CD14-positive monocyte (primary cell): ENCODE measurements at regions not wholly inside any gene's neighbourhood (a gene's known extent, or its start where the extent isn't known, plus 50 kb on each side); places are given as distances from the start of the nearest gene placed in this dataset.

Experiments
- DNase-seq, 3 donors: peaks; one replicate each; pipeline ENCODE4 v3.0.0-alpha.2; 2011 to 2022
- H2AFZ ChIP-seq: 2 replicates; pipeline ENCODE4 v1.6.0; 2012; ENCODE audit warnings: mild to moderate bottlenecking, low read depth, low read length, inconsistent platforms; ENCODE audit not compliant: insufficient read depth, poor library complexity, severe bottlenecking
- H3K27ac ChIP-seq, 2 donors: 1 replicate in 1 of 2; 2 replicates in 1 of 2; pipeline ENCODE4 v1.5.1; 2012 to 2013; ENCODE audit warnings: low read length in 2 of 2, control low read depth in 1 of 2, inconsistent platforms in 1 of 2, low read depth in 1 of 2, mild to moderate bottlenecking in 1 of 2
- H3K27me3 ChIP-seq, 2 donors: one replicate each; pipeline versions ENCODE4 v1.6.0 to v1.6.1; 2011 to 2013; ENCODE audit warnings: low read length in 2 of 2; ENCODE audit not compliant: control insufficient read depth in 2 of 2, insufficient read depth in 2 of 2
- H3K36me3 ChIP-seq, 2 donors: replicated peaks in 1 of 2; 1 replicate in 1 of 2; 2 replicates in 1 of 2; pipeline versions ENCODE4 v1.5.1 to v1.6.1; 2012 to 2013; ENCODE audit warnings: low read length in 2 of 2, control low read depth in 1 of 2, inconsistent platforms in 1 of 2, mild to moderate bottlenecking in 1 of 2; ENCODE audit not compliant: insufficient read depth in 2 of 2, control insufficient read depth in 1 of 2
- H3K4me1 ChIP-seq, 2 donors: 1 replicate in 1 of 2; 2 replicates in 1 of 2; pipeline versions ENCODE4 v1.5.1 to v1.6.1; 2012 to 2013; ENCODE audit warnings: low read length in 2 of 2, control low read depth in 1 of 2, inconsistent platforms in 1 of 2, mild to moderate bottlenecking in 1 of 2, moderate library complexity in 1 of 2; ENCODE audit not compliant: insufficient read depth in 2 of 2, control insufficient read depth in 1 of 2
- H3K4me2 ChIP-seq: replicated peaks from 2 replicates; pipeline ENCODE3; 2012; ENCODE audit warnings: low read length, moderate library complexity, mild to moderate bottlenecking; ENCODE audit not compliant: poor library complexity, severe bottlenecking; ENCODE audit errors: extremely low read depth
- H3K4me3 ChIP-seq, 3 experiments: fragments of 200-600 bp in 1 of 3; sonication (generic) in 1 of 3; replicated peaks in 1 of 3; 1 replicate in 2 of 3; 2 replicates in 1 of 3; pipeline ENCODE4 v1.5.1; 2011 to 2013; ENCODE audit warnings: low read length in 3 of 3, mild to moderate bottlenecking in 3 of 3, control low read depth in 2 of 3, low read depth in 2 of 3, inconsistent platforms in 1 of 3, moderate library complexity in 1 of 3
- H3K79me2 ChIP-seq: 2 replicates; pipeline ENCODE4 v1.6.0; 2012; ENCODE audit warnings: mild to moderate bottlenecking, control low read depth, inconsistent platforms, low read length, moderate library complexity; ENCODE audit not compliant: insufficient read depth
- H3K9ac ChIP-seq: 2 replicates; pipeline ENCODE4 v1.6.0; 2017; ENCODE audit warnings: low read length, mild to moderate bottlenecking; ENCODE audit not compliant: insufficient read depth, poor library complexity, severe bottlenecking
- H3K9me3 ChIP-seq, 2 donors: replicated peaks in 1 of 2; 1 replicate in 1 of 2; 2 replicates in 1 of 2; pipeline versions ENCODE4 v1.5.1 to v1.6.1; 2012 to 2013; ENCODE audit warnings: low read length in 2 of 2, control low read depth in 1 of 2; ENCODE audit not compliant: control insufficient read depth in 1 of 2, insufficient read depth in 1 of 2
- H4K20me1 ChIP-seq: 2 replicates; pipeline ENCODE4 v1.6.0; 2012; ENCODE audit warnings: mild to moderate bottlenecking, low read length, control low read depth, moderate library complexity; ENCODE audit not compliant: insufficient read depth
- H3K27ac Mint-ChIP-seq, 7 donors: one replicate each; pipeline ENCODE4 v1.8.0; 2020; ENCODE audit warnings: mild to moderate bottlenecking in 7 of 7, mixed read lengths in 7 of 7, moderate library complexity in 6 of 7, inconsistent platforms in 2 of 7
- H3K27me3 Mint-ChIP-seq, 3 donors: one replicate each; pipeline ENCODE4 v1.8.0; 2021 to 2022; ENCODE audit warnings: low read depth in 3 of 3, mild to moderate bottlenecking in 3 of 3, mixed read lengths in 3 of 3, moderate library complexity in 3 of 3, inconsistent platforms in 1 of 3
- H3K36me3 Mint-ChIP-seq, 2 donors: one replicate each; pipeline ENCODE4 v1.8.0; 2020; ENCODE audit warnings: mixed read lengths in 2 of 2, inconsistent platforms in 1 of 2, mild to moderate bottlenecking in 1 of 2
- H3K4me1 Mint-ChIP-seq: one replicate; pipeline ENCODE4 v1.8.0; 2020; ENCODE audit warnings: mild to moderate bottlenecking, mixed read lengths
- H3K4me3 Mint-ChIP-seq, 2 donors: one replicate each; pipeline ENCODE4 v1.8.0; 2020; ENCODE audit warnings: mild to moderate bottlenecking in 2 of 2, mixed read lengths in 2 of 2, moderate library complexity in 1 of 2
- H3K9me3 Mint-ChIP-seq, 7 donors: one replicate each; pipeline ENCODE4 v1.8.0; 2020 to 2022; ENCODE audit warnings: mixed read lengths in 7 of 7, mild to moderate bottlenecking in 6 of 7, moderate library complexity in 6 of 7, inconsistent platforms in 2 of 7
- CTCF ChIP-seq: fragments of 200-600 bp; IDR thresholded peaks from one replicate; pipeline ENCODE4 v1.8.0; 2022; ENCODE audit warnings: antibody characterized with exemption, mild to moderate bottlenecking
- WGBS: methylation state at CpG from one replicate; pipeline ENCODE4 v1.1.5; 2013; ENCODE audit warnings: missing lambda C conversion rate; ENCODE audit not compliant: insufficient coverage; 5-methylcytosine and 5-hydroxymethylcytosine counted together
- intact Hi-C, 2 donors: fragments of 100-400 bp; cut with micrococcal nuclease; formaldehyde crosslinking; loops; one replicate each; pipeline versions ENCODE4 v1.15.0 to v1.15.1; 2023

- Mint-ChIP-seq H3K27me3 (no peaks in the 10 kb centered on the region), H3K27ac (no peak overlapping the region), H3K36me3 (no peaks in the 10 kb centered on the region), H3K4me1 (no peaks in the 10 kb centered on the region), H3K4me3 (no peak overlapping the region), H3K9me3 (peaks cover 2 to 27% (median 8%) of the 10 kb centered on the region in 7 donors)
- intact Hi-C loops = no loop called here
- Histone ChIP-seq H3K4me2 (no peak overlapping the region), H4K20me1 (no peaks in the 10 kb centered on the region), H3K79me2 (no peaks in the 10 kb centered on the region), H3K4me3 (no peak overlapping the region), H3K36me3 (no peaks in the 10 kb centered on the region), H3K9ac (no peak overlapping the region), H3K4me1 (no peaks in the 10 kb centered on the region), H3K27me3 (no peaks in the 10 kb centered on the region), H3K27ac (no peak overlapping the region), H3K9me3 (peaks cover 27 to 43% of the 10 kb centered on the region in 2 donors), H2AFZ (no peak overlapping the region)
- TF ChIP-seq CTCF = no peak
- DNase-seq = no peak
Measured at GRCh38 chr18:29418136-29418535, 1241.2 kb upstream of the CDH2 start.

- intact Hi-C loops = no loop called here
- H3K27me3 Mint-ChIP-seq = no peaks in the 10 kb centered on the region
- H3K4me1 Mint-ChIP-seq = no peaks in the 10 kb centered on the region
- Histone ChIP-seq H3K9ac (no peak overlapping the region), H3K4me1 (no peaks in the 10 kb centered on the region), H3K27me3 (no peaks in the 10 kb centered on the region), H4K20me1 (no peaks in the 10 kb centered on the region), H3K4me2 (no peak overlapping the region), H3K27ac (no peak overlapping the region), H3K36me3 (no peaks in the 10 kb centered on the region), H2AFZ (no peak overlapping the region), H3K79me2 (no peaks in the 10 kb centered on the region), H3K9me3 (peaks cover 0 to under 1% of the 10 kb centered on the region in 2 donors), H3K4me3 (no peak overlapping the region)
- no peak for TF ChIP-seq CTCF
- H3K27ac Mint-ChIP-seq = no peak overlapping the region
- H3K36me3 Mint-ChIP-seq = no peaks in the 10 kb centered on the region
- peaks cover 0 to 4% (median 1%) of the 10 kb centered on the region in 7 donors for H3K9me3 Mint-ChIP-seq
- H3K4me3 Mint-ChIP-seq = no peak overlapping the region
- no CpG with 5 or more reads among the region's 1 CpG for WGBS
- DNase-seq = no peak
Measured at GRCh38 chr18:29406996-29407395, 1230.1 kb upstream of the CDH2 start.
